Mucosa of stomach (tissue), 1 donor: ENCODE measurements at regions not wholly inside any gene's neighbourhood (a gene's known extent, or its start where the extent isn't known, plus 50 kb on each side); places are given as distances from the start of the nearest gene placed in this dataset.

ENCODE experiments used
- H3K27me3 ChIP-seq: one replicate; pipeline ENCODE4 v1.7.0; 2013; ENCODE audit warnings: mild to moderate bottlenecking, low read length; ENCODE audit not compliant: control insufficient read depth, insufficient read depth
- H3K36me3 ChIP-seq: one replicate; pipeline ENCODE4 v1.7.0; 2013; ENCODE audit warnings: low read length; ENCODE audit not compliant: control insufficient read depth, insufficient read depth
- H3K4me1 ChIP-seq: one replicate; pipeline ENCODE4 v1.7.0; 2013; ENCODE audit warnings: mild to moderate bottlenecking, low read length; ENCODE audit not compliant: control insufficient read depth, insufficient read depth
- H3K4me3 ChIP-seq: one replicate; pipeline ENCODE4 v1.7.0; 2013; ENCODE audit warnings: low read length
- H3K9ac ChIP-seq: one replicate; pipeline ENCODE4 v1.7.0; 2013; ENCODE audit warnings: mild to moderate bottlenecking, low read length, moderate library complexity
- H3K9me3 ChIP-seq: one replicate; pipeline ENCODE4 v1.7.0; 2013; ENCODE audit warnings: mild to moderate bottlenecking, low read length, moderate library complexity; ENCODE audit not compliant: control insufficient read depth
- donor health status: Pancreatic carcinoma.

DNA sequence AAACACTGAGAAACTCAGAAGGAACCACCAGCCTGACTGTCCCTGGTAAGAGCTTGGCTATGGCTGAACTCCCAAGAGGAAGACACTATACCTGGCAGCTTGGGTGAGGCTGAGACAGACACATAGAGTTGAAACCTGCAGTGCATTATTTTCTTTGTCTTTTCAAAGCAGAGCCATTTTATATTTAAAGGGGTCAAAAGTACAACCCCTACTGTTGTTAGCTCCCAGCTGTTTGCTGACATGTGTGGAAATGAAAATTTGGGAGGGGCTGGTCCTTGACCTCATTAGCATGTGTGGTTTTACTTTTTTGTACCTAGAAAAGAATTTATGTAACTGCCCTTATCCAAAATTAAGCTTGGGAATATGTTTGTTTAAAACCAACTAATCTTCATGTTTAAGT is 309.0 kb downstream of the RPRM start:
- no peak overlapping the region for H3K4me3 ChIP-seq
- H3K4me1 ChIP-seq, result no peaks in the 10 kb centered on the region
- no peaks in the 10 kb centered on the region for H3K27me3 ChIP-seq
- no peak overlapping the region for H3K9ac ChIP-seq
- H3K36me3 ChIP-seq, result no peaks in the 10 kb centered on the region
- no peaks in the 10 kb centered on the region for H3K9me3 ChIP-seq

DNA sequence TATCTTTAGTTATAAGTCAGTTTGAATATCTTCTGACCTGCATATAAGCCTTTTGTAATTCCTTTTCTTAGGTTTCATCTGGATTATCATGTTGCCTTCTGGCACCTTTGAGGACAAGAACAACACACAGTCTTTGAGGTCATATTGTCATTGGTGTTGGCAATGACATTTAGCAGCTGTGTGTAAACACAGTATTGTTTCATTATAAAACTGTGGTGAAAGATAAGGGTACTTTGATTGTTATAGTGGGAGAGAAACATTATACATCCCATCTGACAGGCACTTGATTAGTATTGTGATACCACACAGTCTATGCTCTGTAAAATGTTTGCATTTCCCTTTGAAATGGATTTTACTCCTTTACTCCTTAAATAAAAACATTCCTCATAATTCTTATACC is 313.5 kb downstream of the RPRM start:
- no peaks in the 10 kb centered on the region for H3K27me3 ChIP-seq
- no peak overlapping the region for H3K9ac ChIP-seq
- H3K4me3 ChIP-seq, result no peak overlapping the region
- H3K9me3 ChIP-seq, result no peaks in the 10 kb centered on the region
- H3K4me1 ChIP-seq, result no peaks in the 10 kb centered on the region
- H3K36me3 ChIP-seq, result no peaks in the 10 kb centered on the region

DNA sequence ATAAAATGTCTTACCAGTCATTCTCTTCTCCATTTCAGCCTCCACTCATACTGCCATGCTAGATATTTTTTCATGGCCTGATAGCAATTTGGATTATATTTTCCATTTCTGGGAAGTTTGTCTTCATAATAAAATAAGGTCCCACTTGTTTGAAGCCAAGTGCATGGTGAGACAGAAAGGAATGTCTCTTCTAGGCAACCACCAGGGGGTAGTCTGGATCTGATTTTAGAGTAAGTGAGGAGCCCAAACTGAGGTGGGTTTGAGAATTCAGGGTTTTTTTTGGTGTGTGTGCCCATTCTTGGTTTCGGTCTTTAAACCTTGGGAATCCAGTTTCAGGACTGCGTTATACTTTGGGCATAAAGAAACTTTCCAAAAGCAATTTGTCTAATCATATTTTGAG is 315.5 kb downstream of the RPRM start:
- Histone ChIP-seq H3K4me1 (no peaks in the 10 kb centered on the region), H3K4me3 (no peak overlapping the region), H3K9me3 (no peaks in the 10 kb centered on the region), H3K9ac (no peak overlapping the region), H3K36me3 (no peaks in the 10 kb centered on the region), H3K27me3 (no peaks in the 10 kb centered on the region)

DNA sequence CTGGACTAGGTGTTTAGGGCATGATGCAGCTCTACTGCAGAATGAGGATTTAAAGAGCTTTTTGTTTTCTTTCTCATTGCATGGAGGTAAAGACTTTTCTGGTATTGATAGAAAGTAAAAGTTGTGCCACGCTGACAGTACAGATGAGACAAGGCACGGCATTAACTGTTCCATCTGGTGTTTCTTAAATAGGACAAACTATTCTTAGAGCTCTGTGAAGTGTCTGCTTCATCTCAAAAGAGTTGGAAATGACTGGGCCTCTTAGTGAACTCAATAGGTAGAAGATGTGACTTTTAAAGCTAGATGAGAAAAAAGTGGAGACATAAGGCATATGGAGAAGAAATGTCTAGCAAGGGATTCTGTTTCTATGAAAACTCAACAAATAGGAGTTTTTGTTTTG is 321.8 kb downstream of the RPRM start:
- no peak overlapping the region for H3K9ac ChIP-seq

DNA sequence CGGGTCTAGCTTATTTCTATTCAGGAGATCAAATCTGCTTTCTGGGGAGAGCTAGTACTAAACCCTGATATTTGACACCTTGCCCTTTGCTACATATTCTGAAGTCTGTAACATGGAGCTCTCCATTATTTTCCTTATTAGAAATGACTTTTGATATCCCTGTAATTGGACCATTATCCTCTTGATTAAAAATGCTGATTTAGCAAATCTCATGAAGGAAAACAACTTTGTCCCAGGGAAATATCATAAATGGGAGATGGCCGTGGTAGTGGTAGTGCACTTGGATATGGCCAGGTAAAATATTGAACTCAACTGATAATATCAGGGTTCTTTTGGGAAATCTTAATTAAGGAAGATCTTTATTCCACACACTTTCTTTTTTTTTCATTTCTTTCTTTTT is 326.5 kb downstream of the RPRM start:
- H3K36me3 ChIP-seq, result no peaks in the 10 kb centered on the region
- H3K4me1 ChIP-seq, result no peaks in the 10 kb centered on the region
- H3K4me3 ChIP-seq, result no peak overlapping the region
- H3K27me3 ChIP-seq, result no peaks in the 10 kb centered on the region
- no peaks in the 10 kb centered on the region for H3K9me3 ChIP-seq
- H3K9ac ChIP-seq, result no peak overlapping the region

More for the DNA sequence above, 321.8 kb downstream of the RPRM start:
- no peaks in the 10 kb centered on the region for H3K27me3 ChIP-seq
- no peaks in the 10 kb centered on the region for H3K9me3 ChIP-seq
- H3K4me3 ChIP-seq, result no peak overlapping the region
- no peaks in the 10 kb centered on the region for H3K36me3 ChIP-seq
- no peaks in the 10 kb centered on the region for H3K4me1 ChIP-seq

DNA sequence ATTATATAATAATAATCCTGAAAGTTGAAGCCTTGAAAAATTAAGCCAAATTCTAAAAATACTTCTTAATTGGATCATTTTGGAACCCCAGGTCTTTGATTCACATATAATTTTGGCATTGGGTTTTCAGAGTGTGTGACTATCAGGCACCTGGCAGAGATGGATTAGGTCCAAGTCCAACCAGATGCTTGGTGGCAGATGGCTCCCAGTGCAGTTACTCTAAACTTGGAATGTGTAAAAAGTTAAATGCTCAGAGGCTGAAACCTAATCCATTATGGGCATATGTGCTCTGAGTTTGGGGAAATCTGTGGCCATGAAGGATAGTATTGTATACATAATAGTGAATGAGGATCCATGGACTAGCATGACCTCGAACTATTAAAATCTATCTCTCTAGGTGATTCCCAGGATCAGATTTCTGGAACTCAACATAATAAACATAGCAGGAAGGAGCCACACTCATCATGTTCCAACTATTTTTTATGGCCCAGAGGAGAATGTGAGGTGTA is 333.0 kb downstream of the RPRM start:
- Histone ChIP-seq H3K4me1 (no peaks in the 10 kb centered on the region), H3K4me3 (no peak overlapping the region), H3K36me3 (no peaks in the 10 kb centered on the region), H3K9ac (no peak overlapping the region), H3K27me3 (no peaks in the 10 kb centered on the region), H3K9me3 (no peaks in the 10 kb centered on the region)

DNA sequence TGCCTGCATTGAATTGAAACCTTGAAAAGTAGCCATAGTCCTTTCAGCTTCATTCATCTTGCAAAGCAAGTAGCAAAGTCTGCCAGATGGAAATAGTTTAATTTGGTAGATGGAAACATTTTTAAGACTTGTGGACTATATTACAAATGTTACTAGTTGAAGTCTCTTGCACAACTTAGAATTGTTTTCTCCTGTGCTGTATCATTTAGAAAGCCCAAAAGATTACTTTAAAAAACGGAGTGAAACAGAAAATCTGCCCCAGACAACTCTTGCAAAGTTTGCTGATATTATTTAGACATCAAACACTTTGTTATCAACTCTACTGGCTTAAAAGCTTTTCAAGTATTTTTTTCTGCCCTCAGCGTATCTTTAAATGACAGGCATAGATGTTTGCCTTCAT is 335.0 kb downstream of the RPRM start:
- Histone ChIP-seq H3K4me3 (no peak overlapping the region), H3K27me3 (no peaks in the 10 kb centered on the region), H3K36me3 (no peaks in the 10 kb centered on the region), H3K9ac (no peak overlapping the region), H3K4me1 (no peaks in the 10 kb centered on the region), H3K9me3 (no peaks in the 10 kb centered on the region)

DNA sequence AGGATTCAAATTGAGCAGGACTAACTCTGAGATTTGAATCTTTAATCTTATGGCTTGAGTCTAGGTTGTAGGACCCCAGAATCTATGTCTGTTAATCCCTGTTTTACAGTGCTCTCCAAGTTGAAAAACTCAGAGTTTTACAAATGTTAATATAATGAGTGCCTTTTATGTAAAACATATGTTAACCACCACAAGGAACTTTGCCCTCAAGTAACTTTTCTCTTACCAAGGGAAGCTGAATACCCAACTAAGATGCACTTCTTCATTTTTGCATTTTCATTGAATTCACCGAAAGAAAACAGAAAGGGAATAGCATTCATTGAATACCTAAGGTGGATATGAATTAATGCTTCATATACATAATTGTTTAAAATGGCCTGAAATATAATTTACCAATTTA is 338.1 kb downstream of the RPRM start:
- H3K4me3 ChIP-seq, result no peak overlapping the region
- no peaks in the 10 kb centered on the region for H3K27me3 ChIP-seq
- H3K9ac ChIP-seq, result no peak overlapping the region
- H3K4me1 ChIP-seq, result no peaks in the 10 kb centered on the region
- H3K36me3 ChIP-seq, result no peaks in the 10 kb centered on the region
- no peaks in the 10 kb centered on the region for H3K9me3 ChIP-seq

DNA sequence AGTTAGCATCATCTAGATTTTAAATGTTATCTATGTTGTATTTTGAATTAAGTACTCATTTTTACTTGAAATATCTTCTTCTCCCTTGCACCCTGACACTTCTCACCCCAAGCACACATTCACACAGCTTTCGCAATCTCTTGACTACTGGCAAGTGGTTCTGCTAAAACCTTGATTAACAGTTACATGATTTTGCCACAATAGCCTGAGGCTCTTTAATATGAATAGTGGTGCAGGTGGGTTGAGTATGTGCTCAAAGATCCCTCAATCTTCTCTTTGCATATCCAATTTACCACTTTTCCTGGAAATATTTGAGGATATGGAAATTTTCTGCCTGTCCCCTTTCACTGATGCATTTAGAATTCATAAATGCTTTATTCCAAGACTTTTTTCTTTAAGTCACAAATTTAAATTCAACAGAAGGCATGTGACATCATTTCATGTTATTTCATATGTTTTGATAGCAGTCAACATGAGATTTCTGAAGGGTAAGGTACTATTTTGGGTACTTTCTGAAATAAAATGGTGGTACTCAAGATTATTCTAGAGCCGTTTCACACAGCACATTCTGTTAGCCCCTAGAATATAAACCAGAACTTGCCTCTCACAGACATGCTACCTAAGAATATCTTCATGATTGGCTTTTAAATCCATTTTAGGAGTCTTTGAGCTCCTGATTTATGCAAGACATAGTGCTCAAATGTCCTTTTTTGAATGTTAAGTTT is 339.7 kb downstream of the RPRM start:
- Histone ChIP-seq H3K36me3 (no peaks in the 10 kb centered on the region), H3K27me3 (no peaks in the 10 kb centered on the region), H3K4me1 (no peaks in the 10 kb centered on the region), H3K9me3 (no peaks in the 10 kb centered on the region), H3K4me3 (no peak overlapping the region), H3K9ac (no peak overlapping the region)

DNA sequence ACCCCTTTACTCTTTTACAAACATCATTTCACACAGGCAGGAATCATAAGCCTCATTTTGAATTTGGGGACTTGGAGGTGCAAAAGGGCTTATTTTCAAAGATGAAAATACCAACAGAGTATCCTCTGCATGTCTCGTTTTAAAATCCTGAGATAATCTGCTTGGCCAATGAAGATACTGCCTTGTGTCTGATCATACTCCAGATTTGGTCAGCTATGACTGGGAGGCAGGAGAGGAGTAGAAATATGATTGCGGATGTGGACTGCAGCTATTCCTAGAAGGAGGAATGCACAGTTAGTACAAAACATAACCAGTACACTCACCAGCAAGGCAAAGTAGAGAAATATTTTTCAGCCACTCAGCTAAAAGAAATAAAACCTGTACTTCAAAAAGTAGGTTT is 342.3 kb downstream of the RPRM start:
- H3K9me3 ChIP-seq, result no peaks in the 10 kb centered on the region
- no peak overlapping the region for H3K9ac ChIP-seq
- no peak overlapping the region for H3K4me3 ChIP-seq
- H3K4me1 ChIP-seq, result no peaks in the 10 kb centered on the region
- no peaks in the 10 kb centered on the region for H3K27me3 ChIP-seq
- no peaks in the 10 kb centered on the region for H3K36me3 ChIP-seq

DNA sequence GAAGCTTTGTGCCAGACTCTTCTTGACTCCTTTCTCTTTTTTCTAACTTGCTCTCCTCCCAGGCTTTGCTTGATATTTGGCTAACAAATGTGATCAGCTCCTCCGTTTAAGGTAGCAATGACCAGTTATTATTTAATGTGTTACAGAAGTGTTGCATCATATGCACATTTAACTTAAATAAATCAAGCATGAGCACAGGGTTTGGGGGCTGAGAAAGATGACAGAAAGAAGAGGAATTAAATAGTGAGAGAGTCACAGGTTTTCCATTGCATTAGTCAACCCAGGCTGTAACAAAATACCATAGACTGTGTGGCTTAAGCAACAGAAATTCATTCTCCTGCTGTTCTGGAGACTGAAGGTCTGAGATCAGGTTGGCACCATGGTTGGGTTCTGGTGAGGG is 343.8 kb downstream of the RPRM start:
- Histone ChIP-seq H3K9me3 (no peaks in the 10 kb centered on the region), H3K4me1 (no peaks in the 10 kb centered on the region), H3K9ac (no peak overlapping the region), H3K27me3 (no peaks in the 10 kb centered on the region), H3K36me3 (no peaks in the 10 kb centered on the region), H3K4me3 (no peak overlapping the region)

DNA sequence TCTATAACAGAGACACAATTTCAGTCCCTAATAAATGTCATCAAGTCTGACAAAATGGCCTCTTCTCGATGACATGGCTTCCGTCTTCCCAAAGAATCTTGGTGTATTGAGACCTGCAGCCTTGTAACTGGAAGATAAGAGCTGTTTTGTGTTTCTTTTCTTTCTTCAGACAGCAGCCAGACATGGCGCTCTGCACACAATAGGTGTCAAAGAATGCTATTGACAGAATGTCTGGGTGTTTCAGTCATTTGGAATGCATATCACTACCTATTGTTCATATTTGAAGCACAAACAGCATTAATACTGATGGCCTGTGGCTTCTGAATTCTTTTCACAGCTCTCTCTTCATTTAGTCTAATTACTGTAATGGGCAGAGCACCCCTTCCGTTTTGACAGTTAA is 344.8 kb downstream of the RPRM start:
- Histone ChIP-seq H3K4me3 (no peak overlapping the region), H3K36me3 (no peaks in the 10 kb centered on the region)

DNA sequence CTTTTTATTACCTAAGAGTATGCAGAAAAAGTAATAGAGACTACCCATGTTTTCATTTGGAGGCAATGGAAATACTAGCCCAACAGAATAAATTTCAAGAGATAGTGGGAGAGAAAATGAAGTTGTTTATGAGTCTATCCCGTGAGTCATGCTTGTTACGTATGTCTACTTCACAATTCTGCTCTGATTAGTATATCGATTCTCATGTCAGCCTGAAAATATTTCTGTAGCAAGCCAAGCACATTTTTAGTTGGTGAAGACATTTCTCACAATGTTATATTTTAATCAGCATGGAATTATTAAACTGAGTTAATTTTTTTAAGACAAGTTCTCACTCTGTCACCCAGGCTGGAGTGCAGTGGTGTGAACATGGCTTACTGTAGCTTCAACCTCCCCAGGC is 346.1 kb downstream of the RPRM start:
- Histone ChIP-seq H3K27me3 (no peaks in the 10 kb centered on the region), H3K9ac (no peak overlapping the region), H3K9me3 (no peaks in the 10 kb centered on the region), H3K4me1 (no peaks in the 10 kb centered on the region), H3K4me3 (no peak overlapping the region), H3K36me3 (no peaks in the 10 kb centered on the region)

More for the DNA sequence above, 344.8 kb downstream of the RPRM start:
- H3K27me3 ChIP-seq, result no peaks in the 10 kb centered on the region
- no peaks in the 10 kb centered on the region for H3K4me1 ChIP-seq
- no peak overlapping the region for H3K9ac ChIP-seq
- H3K9me3 ChIP-seq, result no peaks in the 10 kb centered on the region
